ENCODE measurements at regions not wholly inside any gene's neighbourhood (a gene's known extent, or its start where the extent isn't known, plus 50 kb on each side); places are given as distances from the start of the nearest gene placed in this dataset.

DNA sequence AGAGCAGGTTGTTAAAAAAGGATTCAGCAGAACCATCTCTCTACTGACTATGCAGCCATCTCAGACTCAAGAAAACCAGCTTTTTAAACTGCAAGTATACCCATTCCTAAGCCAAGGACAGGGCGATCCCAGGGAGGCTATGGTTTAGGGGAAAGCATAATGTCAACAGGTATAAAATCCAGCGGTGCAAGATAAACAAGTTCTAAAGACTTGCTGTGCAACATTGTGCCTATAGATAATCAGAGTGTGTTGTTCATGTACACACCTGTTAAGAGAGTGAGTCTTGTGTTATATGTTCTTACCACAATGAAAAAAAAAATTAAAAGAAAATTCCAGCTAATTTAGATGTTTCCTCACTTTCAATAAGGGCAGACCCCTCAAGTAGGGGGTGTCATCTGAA is 63.6 kb upstream of the DIRAS2 start:
- no peak overlapping the region for H3K4me3 ChIP-seq
- H3K4me1 ChIP-seq (ENCODE audit: insufficient read depth): no peaks in the 10 kb centered on the region
- H3K27me3 ChIP-seq (ENCODE audit: insufficient read depth): no peaks in the 10 kb centered on the region
- no peaks in the 10 kb centered on the region for H3K36me3 Mint-ChIP-seq (ENCODE audit: low read depth)
- peaks cover 4% of the 10 kb centered on the region; the same call in 1 of the 2 replicates for H3K9me2 ChIP-seq (ENCODE audit: insufficient read depth)
- H3K4me3 Mint-ChIP-seq: no peak overlapping the region
- H3K27me3 Mint-ChIP-seq (ENCODE audit: insufficient read depth, low read depth, poor library complexity): peaks cover 2% of the 10 kb centered on the region
- no peak overlapping the region for H3K27ac ChIP-seq (ENCODE audit: low read depth)
- H3F3A ChIP-seq (replicated peaks; ENCODE audit: low read depth): no peaks in the 10 kb centered on the region
- no peaks in the 10 kb centered on the region for H3K36me3 ChIP-seq (ENCODE audit: insufficient read depth)
- ATAC-seq: no peak
- TF ChIP-seq POLR2AphosphoS5 (IDR thresholded peaks at IDR 0.05; ENCODE audit: low read depth) (no peak), STAT1 (IDR thresholded peaks at IDR 0.05; ENCODE audit: unreplicated experiment) (no peak), EZH2 (IDR thresholded peaks at IDR 0.05; ENCODE audit: low read depth, unreplicated experiment) (no peak), ZNF331 (CRISPR knock-in tag; IDR thresholded peaks at IDR 0.05; ENCODE audit: low read depth) (no peak), NANOG (IDR thresholded peaks at IDR 0.05; ENCODE audit: borderline replicate concordance) (no peak), JUNB (IDR thresholded peaks at IDR 0.05; ENCODE audit: unreplicated experiment) (no peak), ZNF114 (CRISPR knock-in tag; IDR thresholded peaks at IDR 0.05) (no peak), EZH2phosphoT487 (IDR thresholded peaks at IDR 0.05; ENCODE audit: unreplicated experiment) (no peak), CREB1 (CRISPR knock-in tag; IDR thresholded peaks at IDR 0.05; ENCODE audit: low read depth) (no peak), ETS1 (IDR thresholded peaks at IDR 0.05) (no peak)
- TF ChIP-seq, protein P1, sequence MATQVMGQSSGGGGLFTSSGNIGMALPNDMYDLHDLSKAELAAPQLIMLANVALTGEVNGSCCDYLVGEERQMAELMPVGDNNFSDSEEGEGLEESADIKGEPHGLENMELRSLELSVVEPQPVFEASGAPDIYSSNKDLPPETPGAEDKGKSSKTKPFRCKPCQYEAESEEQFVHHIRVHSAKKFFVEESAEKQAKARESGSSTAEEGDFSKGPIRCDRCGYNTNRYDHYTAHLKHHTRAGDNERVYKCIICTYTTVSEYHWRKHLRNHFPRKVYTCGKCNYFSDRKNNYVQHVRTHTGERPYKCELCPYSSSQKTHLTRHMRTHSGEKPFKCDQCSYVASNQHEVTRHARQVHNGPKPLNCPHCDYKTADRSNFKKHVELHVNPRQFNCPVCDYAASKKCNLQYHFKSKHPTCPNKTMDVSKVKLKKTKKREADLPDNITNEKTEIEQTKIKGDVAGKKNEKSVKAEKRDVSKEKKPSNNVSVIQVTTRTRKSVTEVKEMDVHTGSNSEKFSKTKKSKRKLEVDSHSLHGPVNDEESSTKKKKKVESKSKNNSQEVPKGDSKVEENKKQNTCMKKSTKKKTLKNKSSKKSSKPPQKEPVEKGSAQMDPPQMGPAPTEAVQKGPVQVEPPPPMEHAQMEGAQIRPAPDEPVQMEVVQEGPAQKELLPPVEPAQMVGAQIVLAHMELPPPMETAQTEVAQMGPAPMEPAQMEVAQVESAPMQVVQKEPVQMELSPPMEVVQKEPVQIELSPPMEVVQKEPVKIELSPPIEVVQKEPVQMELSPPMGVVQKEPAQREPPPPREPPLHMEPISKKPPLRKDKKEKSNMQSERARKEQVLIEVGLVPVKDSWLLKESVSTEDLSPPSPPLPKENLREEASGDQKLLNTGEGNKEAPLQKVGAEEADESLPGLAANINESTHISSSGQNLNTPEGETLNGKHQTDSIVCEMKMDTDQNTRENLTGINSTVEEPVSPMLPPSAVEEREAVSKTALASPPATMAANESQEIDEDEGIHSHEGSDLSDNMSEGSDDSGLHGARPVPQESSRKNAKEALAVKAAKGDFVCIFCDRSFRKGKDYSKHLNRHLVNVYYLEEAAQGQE (IDR thresholded peaks at IDR 0.05; ENCODE audit: unreplicated experiment): no peak
- TF ChIP-seq, protein P2, sequence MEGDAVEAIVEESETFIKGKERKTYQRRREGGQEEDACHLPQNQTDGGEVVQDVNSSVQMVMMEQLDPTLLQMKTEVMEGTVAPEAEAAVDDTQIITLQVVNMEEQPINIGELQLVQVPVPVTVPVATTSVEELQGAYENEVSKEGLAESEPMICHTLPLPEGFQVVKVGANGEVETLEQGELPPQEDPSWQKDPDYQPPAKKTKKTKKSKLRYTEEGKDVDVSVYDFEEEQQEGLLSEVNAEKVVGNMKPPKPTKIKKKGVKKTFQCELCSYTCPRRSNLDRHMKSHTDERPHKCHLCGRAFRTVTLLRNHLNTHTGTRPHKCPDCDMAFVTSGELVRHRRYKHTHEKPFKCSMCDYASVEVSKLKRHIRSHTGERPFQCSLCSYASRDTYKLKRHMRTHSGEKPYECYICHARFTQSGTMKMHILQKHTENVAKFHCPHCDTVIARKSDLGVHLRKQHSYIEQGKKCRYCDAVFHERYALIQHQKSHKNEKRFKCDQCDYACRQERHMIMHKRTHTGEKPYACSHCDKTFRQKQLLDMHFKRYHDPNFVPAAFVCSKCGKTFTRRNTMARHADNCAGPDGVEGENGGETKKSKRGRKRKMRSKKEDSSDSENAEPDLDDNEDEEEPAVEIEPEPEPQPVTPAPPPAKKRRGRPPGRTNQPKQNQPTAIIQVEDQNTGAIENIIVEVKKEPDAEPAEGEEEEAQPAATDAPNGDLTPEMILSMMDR (conservative IDR thresholded peaks at IDR 0.05; ENCODE audit: low read depth in 2 of 2): no peak
- TF ChIP-seq, protein P3, sequence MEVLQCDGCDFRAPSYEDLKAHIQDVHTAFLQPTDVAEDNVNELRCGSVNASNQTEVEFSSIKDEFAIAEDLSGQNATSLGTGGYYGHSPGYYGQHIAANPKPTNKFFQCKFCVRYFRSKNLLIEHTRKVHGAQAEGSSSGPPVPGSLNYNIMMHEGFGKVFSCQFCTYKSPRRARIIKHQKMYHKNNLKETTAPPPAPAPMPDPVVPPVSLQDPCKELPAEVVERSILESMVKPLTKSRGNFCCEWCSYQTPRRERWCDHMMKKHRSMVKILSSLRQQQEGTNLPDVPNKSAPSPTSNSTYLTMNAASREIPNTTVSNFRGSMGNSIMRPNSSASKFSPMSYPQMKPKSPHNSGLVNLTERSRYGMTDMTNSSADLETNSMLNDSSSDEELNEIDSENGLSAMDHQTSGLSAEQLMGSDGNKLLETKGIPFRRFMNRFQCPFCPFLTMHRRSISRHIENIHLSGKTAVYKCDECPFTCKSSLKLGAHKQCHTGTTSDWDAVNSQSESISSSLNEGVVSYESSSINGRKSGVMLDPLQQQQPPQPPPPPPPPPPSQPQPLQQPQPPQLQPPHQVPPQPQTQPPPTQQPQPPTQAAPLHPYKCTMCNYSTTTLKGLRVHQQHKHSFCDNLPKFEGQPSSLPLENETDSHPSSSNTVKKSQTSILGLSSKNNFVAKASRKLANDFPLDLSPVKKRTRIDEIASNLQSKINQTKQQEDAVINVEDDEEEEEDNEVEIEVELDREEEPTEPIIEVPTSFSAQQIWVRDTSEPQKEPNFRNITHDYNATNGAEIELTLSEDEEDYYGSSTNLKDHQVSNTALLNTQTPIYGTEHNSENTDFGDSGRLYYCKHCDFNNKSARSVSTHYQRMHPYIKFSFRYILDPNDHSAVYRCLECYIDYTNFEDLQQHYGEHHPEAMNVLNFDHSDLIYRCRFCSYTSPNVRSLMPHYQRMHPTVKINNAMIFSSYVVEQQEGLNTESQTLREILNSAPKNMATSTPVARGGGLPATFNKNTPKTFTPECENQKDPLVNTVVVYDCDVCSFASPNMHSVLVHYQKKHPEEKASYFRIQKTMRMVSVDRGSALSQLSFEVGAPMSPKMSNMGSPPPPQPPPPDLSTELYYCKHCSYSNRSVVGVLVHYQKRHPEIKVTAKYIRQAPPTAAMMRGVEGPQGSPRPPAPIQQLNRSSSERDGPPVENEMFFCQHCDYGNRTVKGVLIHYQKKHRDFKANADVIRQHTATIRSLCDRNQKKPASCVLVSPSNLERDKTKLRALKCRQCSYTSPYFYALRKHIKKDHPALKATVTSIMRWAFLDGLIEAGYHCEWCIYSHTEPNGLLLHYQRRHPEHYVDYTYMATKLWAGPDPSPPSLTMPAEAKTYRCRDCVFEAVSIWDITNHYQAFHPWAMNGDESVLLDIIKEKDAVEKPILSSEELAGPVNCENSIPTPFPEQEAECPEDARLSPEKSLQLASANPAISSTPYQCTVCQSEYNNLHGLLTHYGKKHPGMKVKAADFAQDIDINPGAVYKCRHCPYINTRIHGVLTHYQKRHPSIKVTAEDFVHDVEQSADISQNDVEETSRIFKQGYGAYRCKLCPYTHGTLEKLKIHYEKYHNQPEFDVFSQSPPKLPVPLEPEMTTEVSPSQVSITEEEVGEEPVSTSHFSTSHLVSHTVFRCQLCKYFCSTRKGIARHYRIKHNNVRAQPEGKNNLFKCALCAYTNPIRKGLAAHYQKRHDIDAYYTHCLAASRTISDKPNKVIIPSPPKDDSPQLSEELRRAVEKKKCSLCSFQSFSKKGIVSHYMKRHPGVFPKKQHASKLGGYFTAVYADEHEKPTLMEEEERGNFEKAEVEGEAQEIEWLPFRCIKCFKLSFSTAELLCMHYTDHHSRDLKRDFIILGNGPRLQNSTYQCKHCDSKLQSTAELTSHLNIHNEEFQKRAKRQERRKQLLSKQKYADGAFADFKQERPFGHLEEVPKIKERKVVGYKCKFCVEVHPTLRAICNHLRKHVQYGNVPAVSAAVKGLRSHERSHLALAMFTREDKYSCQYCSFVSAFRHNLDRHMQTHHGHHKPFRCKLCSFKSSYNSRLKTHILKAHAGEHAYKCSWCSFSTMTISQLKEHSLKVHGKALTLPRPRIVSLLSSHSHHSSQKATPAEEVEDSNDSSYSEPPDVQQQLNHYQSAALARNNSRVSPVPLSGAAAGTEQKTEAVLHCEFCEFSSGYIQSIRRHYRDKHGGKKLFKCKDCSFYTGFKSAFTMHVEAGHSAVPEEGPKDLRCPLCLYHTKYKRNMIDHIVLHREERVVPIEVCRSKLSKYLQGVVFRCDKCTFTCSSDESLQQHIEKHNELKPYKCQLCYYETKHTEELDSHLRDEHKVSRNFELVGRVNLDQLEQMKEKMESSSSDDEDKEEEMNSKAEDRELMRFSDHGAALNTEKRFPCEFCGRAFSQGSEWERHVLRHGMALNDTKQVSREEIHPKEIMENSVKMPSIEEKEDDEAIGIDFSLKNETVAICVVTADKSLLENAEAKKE (CRISPR knock-in tag; IDR thresholded peaks at IDR 0.05): no peak
- H3K27ac Mint-ChIP-seq: no peak overlapping the region
- H3K4me2 ChIP-seq: no peak overlapping the region
- no peak for DNase-seq (ENCODE audit: low spot score)
- no peaks in the 10 kb centered on the region for H3K79me2 ChIP-seq (replicated peaks; ENCODE audit: insufficient read depth)
- H4K20me1 ChIP-seq (replicated peaks; ENCODE audit: insufficient read depth): no peaks in the 10 kb centered on the region
- no peak overlapping the region for H2AFZ ChIP-seq
- H3K4me1 Mint-ChIP-seq: peaks cover 4% of the 10 kb centered on the region; the same call in 1 of the 3 replicates
- no peaks in the 10 kb centered on the region for H3K9me3 Mint-ChIP-seq
